Tongue (tissue), 1 donor: ENCODE measurements at regions not wholly inside any gene's neighbourhood (a gene's known extent, or its start where the extent isn't known, plus 50 kb on each side); places are given as distances from the start of the nearest gene placed in this dataset.
"Not testable (repeated sequence)": the region's sequence is repeated elsewhere in the genome, so short reads cannot be mapped to it uniquely, and the experiment has no call there.

Experiments
- DNase-seq: peaks from one replicate; pipeline ENCODE4 v3.0.0-alpha.2; 2015

- DNase-seq: no peak
Observed at GRCh38 chr5:78726571-78726970, 78.0 kb upstream of the LHFPL2 start.

- no peak for DNase-seq
Observed at GRCh38 chr5:78726003-78726402, 77.4 kb upstream of the LHFPL2 start.

GRCh38 chr5:78724061-78724460, 75.5 kb upstream of the LHFPL2 start:
- no peak for DNase-seq

GRCh38 chr5:78720997-78721396, 72.4 kb upstream of the LHFPL2 start:
- DNase-seq: no peak

DNA sequence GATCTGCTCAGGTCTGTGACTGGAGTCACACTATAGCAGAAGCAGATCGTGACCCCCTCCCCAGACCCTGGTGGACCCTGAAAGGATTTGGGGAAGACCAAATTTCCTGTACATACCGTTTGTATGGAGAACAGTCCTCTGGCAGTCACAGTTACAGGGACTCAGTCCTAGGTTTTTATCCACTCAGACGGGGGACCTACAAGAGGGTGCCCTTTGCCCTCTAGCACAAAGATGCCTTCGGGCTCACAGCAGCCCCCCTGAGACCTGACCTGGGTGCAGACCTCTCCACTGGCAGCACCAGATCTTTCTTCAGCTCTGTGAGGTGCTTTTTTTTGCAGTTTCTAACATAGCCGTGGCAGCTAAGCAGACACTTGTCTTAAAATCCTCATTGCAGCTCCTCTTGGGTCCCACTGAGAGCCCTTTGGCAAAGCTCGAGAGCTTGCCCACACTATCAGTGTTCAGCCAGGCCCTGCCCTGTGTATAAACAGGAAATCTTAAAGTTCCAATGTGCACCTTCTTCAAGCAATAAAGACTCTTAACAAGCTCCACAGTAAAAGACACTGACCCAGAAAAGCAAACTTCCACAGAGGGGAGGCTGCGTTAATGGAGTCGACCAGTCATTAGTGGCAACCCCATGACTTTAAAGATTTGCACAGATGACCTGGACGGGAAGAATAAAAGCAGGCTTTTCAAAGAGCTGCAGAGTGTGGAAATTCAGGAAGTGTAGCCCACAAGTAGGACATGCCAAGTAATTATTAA, 71.8 kb upstream of the LHFPL2 start:
- DNase-seq: no peak

GRCh38 chr5:78719504-78720219, 71.1 kb upstream of the LHFPL2 start:
- no peak for DNase-seq

GRCh38 chr5:78718824-78719223, 70.3 kb upstream of the LHFPL2 start:
- DNase-seq: no peak

DNA sequence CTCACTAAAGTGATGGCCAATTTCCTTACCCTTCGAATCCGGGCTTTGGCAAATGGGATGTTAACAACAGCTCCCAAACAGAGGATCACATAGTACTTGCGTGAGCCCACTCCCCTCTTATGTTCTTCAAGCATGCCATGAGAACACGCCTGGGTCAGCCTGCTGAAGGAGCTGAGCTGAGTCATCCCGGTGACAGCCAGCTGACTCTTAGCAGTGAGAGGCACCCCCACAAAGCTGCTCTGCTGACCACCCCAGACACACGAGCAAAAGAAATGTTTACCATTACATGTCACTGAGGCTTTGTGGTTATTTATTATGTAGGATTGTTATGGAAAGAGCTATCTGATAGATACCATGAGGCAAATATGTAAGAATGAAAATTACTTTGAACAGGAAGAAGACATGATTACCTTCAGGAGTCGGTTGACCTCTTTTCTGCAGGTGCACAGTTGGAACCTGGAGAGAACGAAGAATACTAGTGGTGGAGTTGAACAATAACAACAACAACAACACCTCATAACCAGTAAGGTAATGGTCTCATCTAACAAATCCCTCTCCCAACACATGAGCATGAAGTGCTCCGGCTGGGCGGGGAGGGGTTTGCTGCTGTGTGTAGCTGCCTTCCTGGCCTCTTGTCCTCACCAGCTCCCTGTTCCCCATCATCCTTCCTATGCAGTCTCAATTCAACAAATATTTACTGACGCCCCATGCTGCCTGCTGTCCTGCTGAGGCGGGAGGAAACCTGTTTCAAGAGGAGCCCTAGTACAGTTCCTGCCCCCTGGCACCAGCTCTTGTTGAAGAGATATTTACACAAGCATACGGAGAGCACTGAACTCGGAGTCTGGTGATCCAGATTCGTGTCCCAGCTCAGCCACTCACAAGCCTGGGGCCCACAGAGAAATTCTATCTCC, 69.4 kb upstream of the LHFPL2 start:
- no peak for DNase-seq

- DNase-seq: no peak
Observed at GRCh38 chr5:78716206-78716605, 67.6 kb upstream of the LHFPL2 start.

GRCh38 chr5:78715351-78715750, 66.8 kb upstream of the LHFPL2 start:
- not testable (repeated sequence) for DNase-seq

DNA sequence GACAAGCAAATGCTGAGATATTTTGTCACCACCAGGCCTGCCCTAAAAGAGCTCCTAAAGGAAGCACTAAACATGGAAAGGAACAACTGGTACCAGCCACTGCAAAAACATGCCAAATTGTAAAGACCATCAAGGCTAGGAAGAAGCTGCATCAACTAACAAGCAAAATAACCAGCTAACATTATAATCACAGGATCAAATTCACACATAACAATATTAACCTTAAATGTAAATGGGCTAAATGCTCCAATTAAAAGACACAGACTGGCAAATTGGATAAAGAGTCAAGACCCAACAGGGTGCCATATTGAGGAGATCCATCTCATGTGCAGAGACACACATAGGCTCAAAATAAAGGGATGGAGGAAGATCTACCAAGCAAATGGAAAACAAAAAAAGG, 63.1 kb upstream of the LHFPL2 start:
- DNase-seq: not testable (repeated sequence)

DNA sequence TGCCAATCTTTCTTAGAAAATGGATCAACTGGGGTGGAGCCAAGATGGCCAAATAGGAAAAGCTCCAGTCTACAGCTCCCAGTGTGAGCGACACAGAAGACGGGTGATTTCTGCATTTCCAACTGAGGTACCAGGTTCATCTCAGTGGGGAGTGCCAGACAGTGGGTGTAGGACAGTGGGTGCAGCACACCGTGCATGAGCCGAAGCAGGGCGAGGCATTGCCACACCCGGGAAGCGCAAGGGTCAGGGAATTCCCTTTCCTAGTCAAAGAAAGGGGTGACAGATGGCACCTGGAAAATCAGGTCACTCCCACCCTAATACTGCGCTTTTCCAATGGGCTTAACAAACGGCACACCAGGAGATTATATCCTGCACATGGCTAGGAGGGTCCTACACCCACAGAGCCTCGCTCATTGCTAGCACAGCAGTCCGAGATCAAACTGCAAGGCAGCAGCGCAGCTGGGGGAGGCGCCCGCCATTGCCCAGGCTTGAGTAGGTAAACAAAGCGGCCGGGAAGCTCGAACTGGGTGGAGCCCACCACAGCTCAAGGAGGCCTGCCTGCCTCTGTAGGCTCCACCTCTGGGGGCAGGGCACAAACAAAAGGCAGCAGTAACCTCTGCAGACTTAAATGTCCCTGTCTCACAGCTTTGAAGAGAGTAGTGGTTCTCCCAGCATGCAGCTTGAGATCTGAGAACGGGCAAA, 61.3 kb upstream of the LHFPL2 start:
- DNase-seq: not testable (repeated sequence)

GRCh38 chr5:78706825-78707224, 58.3 kb upstream of the LHFPL2 start:
- no peak for DNase-seq

DNA sequence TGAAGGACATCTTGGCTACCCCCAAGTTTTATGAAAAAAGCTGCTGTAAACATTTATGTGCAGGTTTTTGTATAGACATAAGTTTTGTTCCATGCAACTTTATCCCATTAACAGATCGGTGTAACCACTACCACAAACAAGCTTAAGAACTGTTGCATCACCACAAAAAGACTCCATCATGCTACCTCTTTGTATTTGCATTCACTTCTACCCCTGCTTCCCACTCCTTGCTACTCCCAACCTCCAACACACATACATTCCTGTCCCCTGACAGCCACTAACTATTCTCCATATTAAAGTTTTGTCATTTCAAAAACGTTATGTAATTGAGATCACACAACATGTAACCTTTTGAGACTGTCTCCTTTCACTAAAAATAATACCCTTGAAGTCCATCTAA, 57.8 kb upstream of the LHFPL2 start:
- no peak for DNase-seq

- no peak for DNase-seq
Observed at GRCh38 chr5:78705826-78706225, 57.3 kb upstream of the LHFPL2 start.

DNA sequence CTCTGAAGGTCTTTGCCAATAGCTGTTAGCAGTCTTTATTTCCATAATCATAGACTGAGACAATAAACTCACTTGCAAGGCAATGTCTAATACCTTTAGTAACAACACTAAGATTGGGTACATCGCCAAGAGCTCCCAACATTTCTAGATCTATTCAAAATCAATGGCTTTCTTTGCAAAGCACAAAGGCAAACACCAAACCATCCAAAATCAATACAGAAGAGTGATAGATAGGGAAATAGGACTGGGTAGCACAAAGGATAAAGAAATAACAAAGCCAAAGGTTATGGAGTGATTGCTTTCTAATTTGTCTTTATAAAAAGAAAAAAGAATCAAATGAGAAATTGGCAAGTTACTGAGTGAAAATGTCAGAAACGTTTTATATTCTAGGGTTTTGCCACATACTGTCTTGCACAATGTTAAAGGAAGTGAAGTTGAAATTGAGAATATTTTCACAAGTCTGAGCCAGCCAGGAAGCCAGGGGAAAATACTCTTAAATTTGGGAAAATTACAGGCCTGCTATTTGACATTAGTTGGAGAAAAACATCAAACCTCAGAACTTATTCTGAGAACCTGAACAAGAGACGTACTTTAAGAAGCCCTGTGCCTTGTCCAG, 53.3 kb upstream of the LHFPL2 start:
- DNase-seq: no peak

- no peak for DNase-seq
Observed at GRCh38 chr5:78699552-78700153, 51.1 kb upstream of the LHFPL2 start.

DNA sequence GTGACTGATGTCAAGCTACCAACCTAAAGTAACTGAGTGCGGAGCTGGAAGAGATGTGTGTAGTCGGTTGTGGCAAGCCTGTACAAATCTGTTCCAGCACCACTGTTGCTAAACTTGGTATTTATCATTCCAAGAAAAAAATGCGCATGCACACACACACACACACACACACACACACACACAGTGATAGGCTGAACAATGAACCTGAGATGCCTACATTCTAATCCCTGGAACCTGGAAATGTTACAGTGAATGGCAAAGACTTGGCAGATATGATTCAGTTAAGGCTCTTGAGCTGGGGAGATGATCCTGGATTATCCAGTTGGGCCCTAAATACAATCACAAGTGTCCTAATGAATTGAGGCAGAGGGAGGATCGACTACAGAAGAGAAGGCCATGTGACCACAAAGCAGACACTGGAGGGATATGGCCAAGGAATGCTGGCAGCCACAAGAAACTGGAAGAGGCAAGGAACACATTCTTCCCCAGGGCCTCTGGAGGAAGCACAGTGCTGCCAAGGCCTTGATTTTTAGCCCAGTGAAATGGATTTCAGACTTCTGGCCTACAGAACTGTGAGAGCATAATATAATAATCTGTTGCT, 49.7 kb upstream of the LHFPL2 start:
- DNase-seq: peak; percentile 69
